ENCODE measurements at regions not wholly inside any gene's neighbourhood (a gene's known extent, or its start where the extent isn't known, plus 50 kb on each side); places are given as distances from the start of the nearest gene placed in this dataset.
A peak's percentile ranks its signal among the peaks of the same experiment; 100 is the strongest.
"Not testable (repeated sequence)": the region's sequence is repeated elsewhere in the genome, so short reads cannot be mapped to it uniquely, and the experiment has no call there.

DNA sequence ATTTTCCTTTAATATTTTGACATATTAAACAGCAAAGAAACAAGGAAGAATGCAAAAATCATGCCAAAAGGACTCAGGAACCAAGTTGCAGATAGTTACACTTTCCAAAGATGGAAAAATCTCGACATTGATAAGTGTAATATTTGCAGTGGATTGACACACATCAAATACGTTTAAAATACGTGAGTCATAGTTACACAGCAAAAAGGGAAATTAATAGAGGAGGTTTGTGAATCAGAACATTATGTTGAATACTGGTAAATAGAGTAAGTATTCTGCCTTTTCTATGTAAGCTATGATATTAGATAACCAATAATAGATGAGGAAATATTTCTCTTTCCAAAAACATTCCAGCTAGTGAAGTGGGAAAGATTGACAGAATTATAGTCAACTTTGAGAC lies 1761.3 kb upstream of the IGFBP7 start:
- H3K4me3 ChIP-seq (ENCODE audit: low read depth, low read length): no peak overlapping the region
- no peak for DNase-seq (ENCODE audit: low read depth)
- TF ChIP-seq, protein P1, sequence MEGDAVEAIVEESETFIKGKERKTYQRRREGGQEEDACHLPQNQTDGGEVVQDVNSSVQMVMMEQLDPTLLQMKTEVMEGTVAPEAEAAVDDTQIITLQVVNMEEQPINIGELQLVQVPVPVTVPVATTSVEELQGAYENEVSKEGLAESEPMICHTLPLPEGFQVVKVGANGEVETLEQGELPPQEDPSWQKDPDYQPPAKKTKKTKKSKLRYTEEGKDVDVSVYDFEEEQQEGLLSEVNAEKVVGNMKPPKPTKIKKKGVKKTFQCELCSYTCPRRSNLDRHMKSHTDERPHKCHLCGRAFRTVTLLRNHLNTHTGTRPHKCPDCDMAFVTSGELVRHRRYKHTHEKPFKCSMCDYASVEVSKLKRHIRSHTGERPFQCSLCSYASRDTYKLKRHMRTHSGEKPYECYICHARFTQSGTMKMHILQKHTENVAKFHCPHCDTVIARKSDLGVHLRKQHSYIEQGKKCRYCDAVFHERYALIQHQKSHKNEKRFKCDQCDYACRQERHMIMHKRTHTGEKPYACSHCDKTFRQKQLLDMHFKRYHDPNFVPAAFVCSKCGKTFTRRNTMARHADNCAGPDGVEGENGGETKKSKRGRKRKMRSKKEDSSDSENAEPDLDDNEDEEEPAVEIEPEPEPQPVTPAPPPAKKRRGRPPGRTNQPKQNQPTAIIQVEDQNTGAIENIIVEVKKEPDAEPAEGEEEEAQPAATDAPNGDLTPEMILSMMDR (IDR thresholded peaks at IDR 0.05; ENCODE audit: control insufficient read depth, extremely low read depth, insufficient read depth): no peak

DNA sequence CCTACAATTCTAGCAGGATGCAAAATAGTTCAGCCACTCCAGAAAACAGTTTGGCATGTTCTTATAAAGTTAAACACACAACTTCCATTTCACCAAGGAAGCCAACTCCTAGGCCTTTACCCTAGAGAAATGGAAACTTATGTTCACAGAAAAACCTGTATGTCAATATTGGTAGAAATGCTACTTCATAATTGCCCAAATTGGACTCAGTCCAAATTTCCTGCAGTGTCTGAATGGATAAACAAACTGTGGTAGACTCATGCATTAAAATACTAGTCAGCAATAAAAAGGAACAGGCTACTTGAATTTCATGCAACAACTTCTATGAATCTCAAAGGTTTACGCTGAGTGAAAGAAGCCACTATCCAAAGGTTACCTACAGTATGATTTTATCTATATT lies 1738.8 kb upstream of the IGFBP7 start:
- DNase-seq (ENCODE audit: low read depth): peak; percentile 25
- no peak overlapping the region for H3K4me3 ChIP-seq (ENCODE audit: low read depth, low read length)
- TF ChIP-seq, protein P1 (IDR thresholded peaks at IDR 0.05; ENCODE audit: control insufficient read depth, extremely low read depth, insufficient read depth): no peak

DNA sequence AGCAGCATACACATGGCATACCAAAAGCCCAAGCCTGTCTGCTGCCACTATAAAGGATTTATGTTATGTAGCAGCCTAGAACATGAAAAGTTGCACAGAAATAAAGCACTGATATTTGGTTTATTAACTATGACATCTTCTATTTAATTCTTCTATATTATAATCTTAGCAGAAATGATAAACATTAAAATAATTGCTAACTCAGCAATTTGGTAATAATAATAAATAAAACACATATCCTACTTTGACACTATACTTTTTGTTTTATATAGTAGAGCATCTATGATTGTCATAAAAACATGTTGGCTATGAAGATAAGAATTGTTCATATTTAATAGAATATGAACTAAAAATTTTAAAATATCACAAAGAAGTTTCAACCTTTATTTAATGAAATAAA lies 1733.3 kb upstream of the IGFBP7 start:
- no peak overlapping the region for H3K4me3 ChIP-seq (ENCODE audit: low read depth, low read length)
- no peak for DNase-seq (ENCODE audit: low read depth)
- TF ChIP-seq, protein P1 (IDR thresholded peaks at IDR 0.05; ENCODE audit: control insufficient read depth, extremely low read depth, insufficient read depth): no peak

DNA sequence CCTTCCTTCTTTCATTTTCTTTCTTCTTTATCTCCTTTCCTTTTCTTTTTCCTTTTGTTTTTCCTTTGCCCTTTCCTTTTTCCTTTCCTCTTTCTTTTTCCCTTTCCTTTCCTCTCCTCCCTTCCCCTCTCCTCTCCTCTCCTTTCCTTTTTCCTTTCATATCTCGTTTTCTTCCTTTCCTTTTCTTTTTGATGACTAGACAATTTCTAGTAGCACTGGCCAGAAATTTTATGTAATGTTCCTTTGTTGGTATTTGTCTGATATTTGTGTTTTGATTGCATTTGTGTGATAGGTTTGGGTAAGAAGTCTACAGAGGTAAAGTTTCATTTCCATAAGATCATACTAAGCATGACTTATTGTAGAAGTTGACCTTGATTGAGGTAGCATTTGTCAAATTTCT lies 1722.9 kb upstream of the IGFBP7 start:
- TF ChIP-seq, protein P1 (IDR thresholded peaks at IDR 0.05; ENCODE audit: control insufficient read depth, extremely low read depth, insufficient read depth): no peak
- no peak overlapping the region for H3K4me3 ChIP-seq (ENCODE audit: low read depth, low read length)
- DNase-seq (ENCODE audit: low read depth): no peak

DNA sequence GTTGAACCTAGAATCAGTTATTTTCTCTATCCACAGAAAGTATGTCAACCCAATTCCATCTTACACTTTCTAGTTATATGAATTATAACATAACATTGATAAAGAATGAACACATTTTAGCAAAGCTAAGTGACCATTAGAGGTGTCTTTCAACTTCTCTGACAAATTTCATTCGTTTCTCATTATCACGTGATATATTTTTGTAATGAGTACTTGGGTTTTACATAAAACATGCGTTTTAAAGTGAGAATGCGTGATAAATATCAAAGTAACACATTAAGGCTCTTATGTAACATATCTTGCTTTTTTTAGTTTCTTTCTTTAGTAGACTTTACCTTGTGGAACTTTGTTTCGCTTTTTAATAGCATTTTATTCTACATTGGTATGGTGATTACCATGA lies 1715.1 kb upstream of the IGFBP7 start:
- TF ChIP-seq, protein P1 (IDR thresholded peaks at IDR 0.05; ENCODE audit: control insufficient read depth, extremely low read depth, insufficient read depth): no peak
- H3K4me3 ChIP-seq (ENCODE audit: low read depth, low read length): no peak overlapping the region
- DNase-seq (ENCODE audit: low read depth): no peak

DNA sequence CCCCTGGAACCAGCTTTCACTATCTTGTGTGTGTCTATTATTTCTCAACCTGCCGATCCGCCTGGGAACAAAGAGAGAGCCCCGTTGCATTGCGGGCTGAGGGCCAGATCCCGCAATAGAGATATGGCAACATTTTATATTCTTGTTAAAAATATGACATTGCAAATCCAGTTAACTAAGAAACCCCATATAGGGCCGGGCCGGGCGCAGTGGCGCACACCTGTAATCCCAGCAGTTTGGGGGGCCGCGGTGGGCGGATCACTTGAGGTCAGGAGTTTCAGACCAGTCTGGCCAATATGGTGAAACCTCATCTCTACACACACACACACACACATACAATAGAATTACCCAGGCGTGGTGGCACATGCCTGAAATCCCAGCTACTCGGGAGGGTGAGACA lies 1708.4 kb upstream of the IGFBP7 start:
- not testable (repeated sequence) for DNase-seq (ENCODE audit: low read depth); H3K4me3 ChIP-seq (ENCODE audit: low read depth, low read length)

DNA sequence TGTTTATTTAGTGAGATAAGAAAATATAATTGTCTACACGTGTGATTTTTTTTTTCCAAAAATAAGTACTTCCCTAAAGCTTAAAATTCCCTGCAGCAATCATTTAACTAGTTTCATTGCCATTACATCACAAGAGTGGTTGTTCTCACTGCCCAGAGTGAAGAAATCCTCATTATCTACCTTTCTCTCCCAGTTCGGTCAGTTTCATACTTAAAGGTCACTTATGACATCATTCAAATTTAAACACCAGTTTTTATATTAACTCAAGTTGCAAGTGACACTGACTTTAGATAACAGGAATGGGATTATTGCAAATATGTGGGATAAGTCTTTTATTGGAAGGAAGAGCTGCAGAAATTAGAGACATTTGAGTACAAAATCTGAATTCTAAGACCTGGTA lies 1699.8 kb upstream of the IGFBP7 start:
- TF ChIP-seq, protein P1 (IDR thresholded peaks at IDR 0.05; ENCODE audit: control insufficient read depth, extremely low read depth, insufficient read depth): no peak
- H3K4me3 ChIP-seq (ENCODE audit: low read depth, low read length): no peak overlapping the region
- no peak for DNase-seq (ENCODE audit: low read depth)

DNA sequence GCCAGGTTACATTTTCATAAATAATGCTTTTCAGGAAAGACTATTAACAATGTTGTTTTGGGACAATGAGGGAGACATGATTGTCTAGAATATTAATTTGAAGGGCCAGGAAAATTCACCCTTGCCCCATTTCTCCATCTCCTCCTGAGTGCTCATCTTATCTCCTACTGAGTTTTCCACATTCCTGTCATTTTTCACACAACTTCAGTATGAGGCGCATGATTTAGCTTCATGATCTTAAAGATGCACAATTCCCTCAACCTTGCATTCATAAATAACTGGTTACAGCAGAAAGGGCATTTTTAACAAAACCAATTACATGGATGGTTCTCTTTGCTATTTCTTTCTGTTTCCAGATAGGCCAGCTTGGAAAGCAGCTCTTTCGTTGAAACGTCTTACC lies 1699.2 kb upstream of the IGFBP7 start:
- no peak for DNase-seq (ENCODE audit: low read depth)
- no peak overlapping the region for H3K4me3 ChIP-seq (ENCODE audit: low read depth, low read length)
- TF ChIP-seq, protein P1 (IDR thresholded peaks at IDR 0.05; ENCODE audit: control insufficient read depth, extremely low read depth, insufficient read depth): no peak

All from LNCaP clone FGC (cell line).